GM10266 (cell line): ENCODE measurements at regions not wholly inside any gene's neighbourhood (a gene's known extent, or its start where the extent isn't known, plus 50 kb on each side); places are given as distances from the start of the nearest gene placed in this dataset.

ENCODE experiments used
- DNase-seq: peaks from one replicate; pipeline ENCODE4 v3.0.0; 2012; ENCODE audit errors: extremely low spot score
- CTCF ChIP-seq: IDR thresholded peaks from 2 replicates; pipeline ENCODE4 v1.5.1; 2012; ENCODE audit warnings: mild to moderate bottlenecking, low read depth; ENCODE audit not compliant: control insufficient read depth, insufficient read depth; ENCODE audit errors: missing control alignments

- TF ChIP-seq CTCF = no peak
- no peak for DNase-seq
Observed at GRCh38 chr16:87007907-87008306, 309.3 kb downstream of the C16orf95 start.

- no peak for TF ChIP-seq CTCF
- DNase-seq = no peak
Observed at GRCh38 chr16:87008664-87009063, 308.5 kb downstream of the C16orf95 start.

GRCh38 chr16:87012954-87013938 is 303.9 kb downstream of the C16orf95 start:
- TF ChIP-seq CTCF = no peak
- DNase-seq = no peak

GRCh38 chr16:87014112-87014511 is 303.1 kb downstream of the C16orf95 start:
- DNase-seq = no peak
- TF ChIP-seq CTCF = no peak

GRCh38 chr16:87015021-87015420 is 302.2 kb downstream of the C16orf95 start:
- no peak for DNase-seq
- no peak for TF ChIP-seq CTCF

- DNase-seq = no peak
- TF ChIP-seq CTCF = no peak
Observed at GRCh38 chr16:87016046-87017035, 300.9 kb downstream of the C16orf95 start.
